BE2C (cell line): ENCODE measurements at regions not wholly inside any gene's neighbourhood (a gene's known extent, or its start where the extent isn't known, plus 50 kb on each side); places are given as distances from the start of the nearest gene placed in this dataset.
"Not testable (repeated sequence)": the region's sequence is repeated elsewhere in the genome, so short reads cannot be mapped to it uniquely, and the experiment has no call there.

Experiments
- DNase-seq: peaks from one replicate; pipeline ENCODE4 v3.0.0-alpha.2; 2020
- H3K27me3 ChIP-seq: fragments of 250-450 bp; sonication (Bioruptor Pico); 2 replicates; pipeline ENCODE4 v1.5.1; 2020; ENCODE audit warnings: mild to moderate bottlenecking
- H3K36me3 ChIP-seq: fragments of 250-450 bp; sonication (Bioruptor Pico); 2 replicates; pipeline ENCODE4 v1.5.1; 2020; ENCODE audit warnings: mild to moderate bottlenecking
- H3K4me1 ChIP-seq: fragments of 250-450 bp; sonication (Bioruptor Pico); 2 replicates; pipeline ENCODE4 v1.5.1; 2020
- H3K4me3 ChIP-seq: 2 replicates; pipeline ENCODE4 v1.5.1; 2011; ENCODE audit warnings: low read depth, low read length
- H3K9me3 ChIP-seq: fragments of 250-450 bp; sonication (Bioruptor Pico); 2 replicates; pipeline ENCODE4 v1.5.1; 2020
- TF ChIP-seq, protein P1 (sequence below): IDR thresholded peaks from 2 replicates; pipeline ENCODE4 v1.5.1; 2012; ENCODE audit warnings: mild to moderate bottlenecking, low read depth, low read length

DNA sequence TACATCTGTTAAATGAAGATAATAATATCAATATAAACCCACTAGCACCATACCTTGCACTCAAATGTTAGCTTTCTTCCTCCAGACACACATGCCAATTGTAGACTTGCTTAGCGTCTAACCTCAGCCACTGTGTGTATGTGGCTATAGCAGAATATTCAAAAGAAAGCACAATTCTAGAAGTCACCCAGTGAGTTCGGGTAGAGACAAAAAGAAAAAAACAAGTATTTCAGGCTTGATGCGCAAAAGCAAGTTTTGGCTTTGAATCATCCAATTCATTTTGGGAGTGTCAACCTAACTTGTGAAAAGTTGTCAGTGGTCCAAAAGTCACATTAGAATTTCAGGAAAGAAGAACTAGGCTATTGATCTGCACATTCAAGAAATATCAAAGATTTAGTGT lies 167.4 kb downstream of the PRELID2 start:
- no peaks in the 10 kb centered on the region for H3K4me1 ChIP-seq
- no peak for DNase-seq
- H3K9me3 ChIP-seq = no peaks in the 10 kb centered on the region
- no peaks in the 10 kb centered on the region for H3K36me3 ChIP-seq
- TF ChIP-seq, protein P1, sequence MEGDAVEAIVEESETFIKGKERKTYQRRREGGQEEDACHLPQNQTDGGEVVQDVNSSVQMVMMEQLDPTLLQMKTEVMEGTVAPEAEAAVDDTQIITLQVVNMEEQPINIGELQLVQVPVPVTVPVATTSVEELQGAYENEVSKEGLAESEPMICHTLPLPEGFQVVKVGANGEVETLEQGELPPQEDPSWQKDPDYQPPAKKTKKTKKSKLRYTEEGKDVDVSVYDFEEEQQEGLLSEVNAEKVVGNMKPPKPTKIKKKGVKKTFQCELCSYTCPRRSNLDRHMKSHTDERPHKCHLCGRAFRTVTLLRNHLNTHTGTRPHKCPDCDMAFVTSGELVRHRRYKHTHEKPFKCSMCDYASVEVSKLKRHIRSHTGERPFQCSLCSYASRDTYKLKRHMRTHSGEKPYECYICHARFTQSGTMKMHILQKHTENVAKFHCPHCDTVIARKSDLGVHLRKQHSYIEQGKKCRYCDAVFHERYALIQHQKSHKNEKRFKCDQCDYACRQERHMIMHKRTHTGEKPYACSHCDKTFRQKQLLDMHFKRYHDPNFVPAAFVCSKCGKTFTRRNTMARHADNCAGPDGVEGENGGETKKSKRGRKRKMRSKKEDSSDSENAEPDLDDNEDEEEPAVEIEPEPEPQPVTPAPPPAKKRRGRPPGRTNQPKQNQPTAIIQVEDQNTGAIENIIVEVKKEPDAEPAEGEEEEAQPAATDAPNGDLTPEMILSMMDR = no peak
- H3K4me3 ChIP-seq = no peak overlapping the region
- H3K27me3 ChIP-seq = no peaks in the 10 kb centered on the region

DNA sequence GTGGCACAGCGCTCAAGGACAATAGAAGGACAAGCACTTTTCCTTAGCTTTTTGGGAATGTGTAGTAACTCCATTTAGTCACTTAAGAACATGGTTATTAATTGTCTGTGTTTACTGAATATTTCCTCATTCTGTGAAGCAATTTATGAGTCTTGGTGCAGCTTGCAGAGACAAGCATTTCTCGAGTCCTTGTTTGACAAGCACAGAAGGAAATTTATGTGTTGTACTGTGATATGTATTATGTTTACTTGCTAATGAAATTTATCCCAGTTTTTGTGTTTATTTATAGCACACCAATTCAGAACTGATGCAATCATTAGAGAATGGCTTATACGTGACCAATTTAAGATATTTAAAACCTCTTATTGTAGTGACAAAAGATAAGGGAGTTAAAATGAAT lies 168.6 kb downstream of the PRELID2 start:
- TF ChIP-seq, protein P1 = no peak
- no peak for DNase-seq
- Histone ChIP-seq H3K36me3 (no peaks in the 10 kb centered on the region), H3K4me1 (no peaks in the 10 kb centered on the region), H3K9me3 (no peaks in the 10 kb centered on the region), H3K4me3 (no peak overlapping the region), H3K27me3 (no peaks in the 10 kb centered on the region)

DNA sequence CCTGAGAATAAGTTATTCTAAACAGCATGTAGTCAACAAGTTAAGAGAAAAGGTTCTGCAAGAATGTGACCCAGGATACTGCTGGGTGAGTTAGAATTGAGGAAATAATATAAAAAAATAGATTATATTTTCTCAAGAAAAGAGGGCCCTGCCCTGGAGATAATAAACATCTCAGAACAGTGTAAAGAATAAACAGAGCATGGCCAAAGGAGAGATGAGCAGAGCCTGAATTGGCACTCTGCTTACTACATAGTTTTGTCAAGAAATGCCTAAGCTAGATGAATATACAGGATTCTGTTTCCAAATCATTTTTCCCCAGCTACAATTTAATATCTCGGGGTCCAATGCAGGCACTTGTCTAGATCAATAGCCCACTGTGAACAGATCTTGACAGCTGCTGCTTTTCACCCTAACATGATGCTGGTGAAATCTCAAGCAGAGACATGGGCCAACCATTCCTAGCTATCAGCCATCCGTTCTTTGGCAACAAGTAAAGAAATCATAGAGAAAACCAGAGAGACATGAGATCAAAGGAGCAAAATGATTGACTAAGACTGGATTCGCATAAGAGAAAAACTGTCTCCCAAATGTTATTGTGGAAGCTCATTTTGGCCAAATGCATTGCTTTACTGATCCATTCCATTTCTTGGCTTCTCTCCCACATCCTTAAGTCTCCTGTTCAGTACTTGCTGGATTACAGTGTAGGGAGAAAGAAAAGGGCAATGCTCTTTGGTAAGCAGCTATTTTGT lies 173.2 kb downstream of the PRELID2 start:
- no peak overlapping the region for H3K4me3 ChIP-seq
- DNase-seq = no peak
- no peaks in the 10 kb centered on the region for H3K9me3 ChIP-seq
- H3K4me1 ChIP-seq = no peaks in the 10 kb centered on the region
- H3K36me3 ChIP-seq = no peaks in the 10 kb centered on the region
- TF ChIP-seq, protein P1 = no peak
- no peaks in the 10 kb centered on the region; the same call in 1 of the 2 replicates for H3K27me3 ChIP-seq

DNA sequence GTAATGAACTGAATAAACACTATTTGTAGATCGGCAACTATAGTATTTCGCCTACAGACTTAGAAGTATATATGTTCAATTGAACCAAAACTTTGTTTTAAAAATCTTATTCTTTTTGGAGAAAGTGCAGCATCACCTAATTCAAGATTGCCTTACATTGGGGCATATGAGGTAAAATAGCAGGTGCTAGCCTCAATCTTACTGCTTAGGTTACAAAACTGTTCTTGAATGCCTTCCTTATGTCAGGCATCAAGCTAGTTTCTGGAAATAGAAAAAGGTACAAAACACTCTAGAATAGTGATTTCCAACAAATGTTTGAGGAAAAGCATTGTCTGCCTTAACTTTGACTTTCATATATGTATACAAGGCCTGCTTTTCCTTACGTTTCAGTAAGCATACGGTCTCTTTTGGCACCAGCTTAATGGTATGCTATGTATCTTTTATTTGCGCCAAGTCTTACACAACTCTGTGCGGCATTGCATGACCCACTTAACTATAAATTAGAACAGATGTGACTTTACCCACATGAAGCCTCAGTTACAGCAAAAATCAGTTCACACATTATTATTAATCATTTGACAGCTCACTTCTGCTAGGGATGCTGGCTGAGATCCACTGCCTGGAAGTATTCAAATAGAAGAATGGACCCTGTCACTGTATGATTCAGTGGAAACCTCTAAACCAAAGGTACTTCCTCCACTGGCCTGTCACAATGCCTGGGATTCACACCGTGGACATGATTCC lies 174.1 kb downstream of the PRELID2 start:
- no peaks in the 10 kb centered on the region; the same call in 1 of the 2 replicates for H3K27me3 ChIP-seq
- no peaks in the 10 kb centered on the region for H3K4me1 ChIP-seq
- no peak overlapping the region for H3K4me3 ChIP-seq
- no peaks in the 10 kb centered on the region for H3K9me3 ChIP-seq
- TF ChIP-seq, protein P1 = no peak
- no peak for DNase-seq
- no peaks in the 10 kb centered on the region for H3K36me3 ChIP-seq

DNA sequence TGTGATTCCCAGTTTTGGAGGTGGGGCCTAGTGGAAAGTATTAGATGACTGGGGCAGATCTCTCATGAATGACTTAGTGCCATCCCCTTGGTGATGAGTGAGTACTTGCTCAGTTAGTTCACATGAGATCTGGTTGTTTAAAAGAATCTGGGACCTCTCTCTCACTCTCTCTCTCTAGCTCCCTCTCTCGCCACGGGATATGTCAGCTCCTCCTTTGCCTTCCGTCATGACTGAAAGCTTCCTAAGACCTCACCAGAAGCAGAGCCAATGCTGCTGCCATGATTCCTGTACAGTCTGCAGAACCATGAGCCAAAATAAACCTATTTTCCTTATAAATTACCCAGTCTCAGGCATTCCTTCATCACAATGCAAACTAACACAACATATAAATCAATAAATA lies 176.7 kb downstream of the PRELID2 start:
- no peaks in the 10 kb centered on the region for H3K9me3 ChIP-seq
- H3K27me3 ChIP-seq = no peaks in the 10 kb centered on the region; the same call in 1 of the 2 replicates
- H3K36me3 ChIP-seq = no peaks in the 10 kb centered on the region
- H3K4me3 ChIP-seq = no peak overlapping the region
- TF ChIP-seq, protein P1 = no peak
- H3K4me1 ChIP-seq = no peaks in the 10 kb centered on the region
- DNase-seq = no peak

GRCh38 chr5:145652700-145653099 lies 182.4 kb downstream of the PRELID2 start:
- not testable (repeated sequence) for H3K36me3 ChIP-seq, H3K27me3 ChIP-seq, DNase-seq, H3K4me3 ChIP-seq, H3K4me1 ChIP-seq, H3K9me3 ChIP-seq

- H3K4me1 ChIP-seq, H3K4me3 ChIP-seq, DNase-seq: not testable (repeated sequence)
These were observed 188.0 kb downstream of the PRELID2 start for GRCh38 chr5:145647137-145647536.

GRCh38 chr5:145643214-145643613 lies 191.9 kb downstream of the PRELID2 start:
- not testable (repeated sequence) for H3K4me3 ChIP-seq

More at GRCh38 chr5:145647137-145647536, 188.0 kb downstream of the PRELID2 start:
- not testable (repeated sequence) for H3K36me3 ChIP-seq, H3K27me3 ChIP-seq, H3K9me3 ChIP-seq

More at GRCh38 chr5:145643214-145643613, 191.9 kb downstream of the PRELID2 start:
- H3K36me3 ChIP-seq, H3K27me3 ChIP-seq, DNase-seq, H3K4me1 ChIP-seq, H3K9me3 ChIP-seq: not testable (repeated sequence)
